IMR-90 (cell line): ENCODE measurements at regions not wholly inside any gene's neighbourhood (a gene's known extent, or its start where the extent isn't known, plus 50 kb on each side); places are given as distances from the start of the nearest gene placed in this dataset.

Source experiments
- ATAC-seq: fragments of 200-7000 bp; cut with Tn5 transposase; 2 replicates; pipeline ENCODE4 v1.9.1; 2020; ENCODE audit warnings: low read depth, mild to moderate bottlenecking, moderate library complexity
- BruUV-seq: library from RNA; stranded (reverse); fragments of 400-500 nt; replicated peaks from 2 replicates; lab custom pipeline; 2021; lab: Mats Ljungman, UMichigan
- CTCF ChIA-PET: fragments of 300-600 bp; formaldehyde crosslinking; extraction: SDS; loops from one replicate; lab custom pipeline; 2021; ENCODE audit warnings: antibody characterized with exemption; lab: Yijun Ruan, JAX
- POLR2A ChIA-PET: fragments of 300-600 bp; sonication (Branson Sonifier 250); formaldehyde crosslinking; loops from one replicate; lab custom pipeline; 2022; ENCODE audit warnings: antibody characterized with exemption; ENCODE audit not compliant: unreplicated experiment; lab: Charles Lee
- DNase-seq: peaks from one replicate; pipeline ENCODE4 v3.0.0; 2013
- H2AFZ ChIP-seq: replicated peaks from 2 replicates; pipeline ENCODE3; 2013; ENCODE audit warnings: low read length, mild to moderate bottlenecking; ENCODE audit not compliant: poor library complexity
- H2AK5ac ChIP-seq: 2 replicates; pipeline ENCODE4 v1.6.1; 2013; ENCODE audit warnings: low read depth, low read length, inconsistent platforms
- H2AK9ac ChIP-seq: replicated peaks from 2 replicates; pipeline ENCODE3; 2013; ENCODE audit warnings: mild to moderate bottlenecking, low read depth, low read length, moderate library complexity; ENCODE audit not compliant: poor library complexity
- H2BK120ac ChIP-seq: 2 replicates; pipeline ENCODE4 v1.6.1; 2013; ENCODE audit warnings: low read depth, low read length, inconsistent platforms
- H2BK15ac ChIP-seq: 3 replicates; pipeline ENCODE4 v1.6.1; 2013; ENCODE audit warnings: low read depth, low read length, inconsistent platforms
- H2BK20ac ChIP-seq: 2 replicates; pipeline ENCODE4 v1.6.1; 2013; ENCODE audit warnings: low read depth, mild to moderate bottlenecking, inconsistent platforms, low read length, moderate library complexity
- H2BK5ac ChIP-seq: 2 replicates; pipeline ENCODE4 v1.6.1; 2013; ENCODE audit warnings: mild to moderate bottlenecking, low read depth, low read length, inconsistent platforms; ENCODE audit not compliant: poor library complexity, severe bottlenecking
- H3K14ac ChIP-seq: replicated peaks from 2 replicates; pipeline ENCODE4 v1.6.1; 2013; ENCODE audit warnings: low read depth, low read length, inconsistent platforms
- H3K18ac ChIP-seq: 2 replicates; pipeline ENCODE4 v1.6.1; 2013; ENCODE audit warnings: low read depth, low read length, control low read depth
- H3K23ac ChIP-seq: 2 replicates; pipeline ENCODE4 v1.6.1; 2013; ENCODE audit warnings: low read depth, low read length, inconsistent platforms
- H3K27ac ChIP-seq: 2 replicates; pipeline ENCODE4 v1.5.1; 2013; ENCODE audit warnings: mild to moderate bottlenecking, control low read depth, low read length; ENCODE audit not compliant: insufficient read depth
- H3K27me3 ChIP-seq: 2 replicates; pipeline ENCODE4 v1.6.1; 2013; ENCODE audit warnings: low read length; ENCODE audit not compliant: control insufficient read depth, insufficient read depth
- H3K36me3 ChIP-seq: 2 replicates; pipeline ENCODE4 v1.6.1; 2013; ENCODE audit warnings: low read length, mixed read lengths; ENCODE audit not compliant: control insufficient read depth, insufficient read depth
- H3K4ac ChIP-seq: 2 replicates; pipeline ENCODE4 v1.6.1; 2013; ENCODE audit warnings: low read depth, low read length, inconsistent platforms
- H3K4me1 ChIP-seq: 2 replicates; pipeline ENCODE4 v1.6.1; 2013; ENCODE audit warnings: low read length, mixed read lengths; ENCODE audit not compliant: control insufficient read depth, insufficient read depth
- H3K4me2 ChIP-seq: 2 replicates; pipeline ENCODE4 v1.6.1; 2013; ENCODE audit warnings: low read depth, mild to moderate bottlenecking, control low read depth, low read length, moderate library complexity
- H3K4me3 ChIP-seq: 2 replicates; pipeline ENCODE4 v1.5.1; 2013; ENCODE audit warnings: low read depth, mild to moderate bottlenecking, control low read depth, low read length, moderate library complexity; ENCODE audit not compliant: insufficient read depth
- H3K56ac ChIP-seq: 2 replicates; pipeline ENCODE4 v1.6.1; 2013; ENCODE audit warnings: low read length, inconsistent platforms; ENCODE audit not compliant: insufficient read depth; ENCODE audit errors: extremely low read depth
- H3K79me1 ChIP-seq, 2 experiments: 2 replicates each; pipeline ENCODE4 v1.6.1; 2013; ENCODE audit warnings: low read length in 2 of 2, inconsistent platforms in 1 of 2, low read depth in 1 of 2
- H3K9ac ChIP-seq: 2 replicates; pipeline ENCODE4 v1.6.1; 2013; ENCODE audit warnings: low read depth, low read length, control low read depth
- H3K9me1 ChIP-seq: 2 replicates; pipeline ENCODE4 v1.6.1; 2013; ENCODE audit warnings: low read length, inconsistent platforms; ENCODE audit not compliant: insufficient read depth
- H3K9me3 ChIP-seq: 2 replicates; pipeline ENCODE4 v1.6.1; 2013; ENCODE audit warnings: low read length; ENCODE audit not compliant: control insufficient read depth, insufficient read depth
- H4K20me1 ChIP-seq: 2 replicates; pipeline ENCODE4 v1.6.1; 2013; ENCODE audit warnings: low read length, inconsistent platforms; ENCODE audit not compliant: insufficient read depth
- H4K5ac ChIP-seq: 2 replicates; pipeline ENCODE4 v1.6.1; 2013; ENCODE audit warnings: mild to moderate bottlenecking, low read depth, low read length, control low read depth
- H4K8ac ChIP-seq, 2 experiments: 2 replicates each; pipeline ENCODE4 v1.6.1; 2013; ENCODE audit warnings: low read depth in 2 of 2, low read length in 2 of 2, control low read depth in 1 of 2, inconsistent platforms in 1 of 2
- H4K91ac ChIP-seq: 2 replicates; pipeline ENCODE4 v1.6.1; 2013; ENCODE audit warnings: low read depth, low read length, inconsistent platforms; ENCODE audit not compliant: insufficient read depth
- MAFK ChIP-seq: IDR thresholded peaks from 2 replicates; pipeline ENCODE4 v1.6.1; 2012; ENCODE audit warnings: low read depth, low read length, improper control_type of control experiment
- NFE2L2 ChIP-seq: fragments of 150-350 bp; IDR thresholded peaks from 2 replicates; pipeline ENCODE4 v1.6.1; 2016; ENCODE audit warnings: low read depth, mild to moderate bottlenecking, low read length
- dilution Hi-C: fragments of 300-500 bp; cut with HindIII; formaldehyde crosslinking; loops from one replicate; pipeline ENCODE4 v1.14.3; 2018; ENCODE audit warnings: low sequenced_read_pairs; ENCODE audit not compliant: unreplicated experiment
- in situ Hi-C: fragments of 300-500 bp; cut with MboI; formaldehyde crosslinking; loops from 3 replicates; pipeline ENCODE4 v1.14.3; 2019; ENCODE audit warnings: low sequenced_read_pairs, inconsistent platforms, mixed read lengths
- intact Hi-C: fragments of 100-400 bp; cut with micrococcal nuclease; formaldehyde crosslinking; loops from 2 replicates; pipeline ENCODE4 v1.10.0; 2022

DNA sequence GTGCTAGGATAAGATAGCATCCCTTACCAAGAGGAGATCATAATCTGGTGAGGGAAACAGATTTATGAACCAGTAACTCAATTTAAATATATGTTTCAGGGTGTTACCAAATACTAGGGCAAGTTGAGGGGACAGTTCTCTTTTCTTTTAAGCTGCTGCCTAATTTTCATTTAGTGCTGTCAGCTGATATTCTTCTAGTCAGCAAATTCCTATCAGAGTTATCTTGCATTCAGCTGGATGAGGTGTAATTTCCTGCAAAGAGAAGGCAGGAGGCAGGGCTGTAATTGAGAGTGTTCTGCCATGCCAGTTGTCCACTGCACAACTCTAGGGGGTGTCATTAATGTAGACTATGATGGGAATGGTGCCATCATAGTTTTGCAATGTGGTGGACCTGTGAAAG lies 141.3 kb upstream of the LHCGR start:
- no peak overlapping the region for H2BK20ac ChIP-seq
- H4K20me1 ChIP-seq: no peaks in the 10 kb centered on the region
- H3K27me3 ChIP-seq: peaks cover 6% of the 10 kb centered on the region
- in situ Hi-C loops (no loop called here), intact Hi-C loops (no loop called here), dilution Hi-C loops (no loop called here)
- no peak overlapping the region for H2BK5ac ChIP-seq
- no peak overlapping the region for H2BK120ac ChIP-seq
- no peak overlapping the region for H3K4me3 ChIP-seq
- DNase-seq (no peak), ATAC-seq (no peak)
- H3K9me1 ChIP-seq: no peaks in the 10 kb centered on the region
- ChIA-PET CTCF (interaction anchor here (1.2 kb wide), 1 partner anchor 13 kb away, joined by 4 read pairs; no protein-coding TSS in a partner anchor), POLR2A (no interaction called here)
- no peak overlapping the region for H3K56ac ChIP-seq
- no peak overlapping the region for H3K9ac ChIP-seq
- H2AFZ ChIP-seq: no peak overlapping the region
- no peaks in the 10 kb centered on the region for H3K36me3 ChIP-seq
- no peak overlapping the region for H3K23ac ChIP-seq
- H3K4me2 ChIP-seq: no peak overlapping the region
- H3K4ac ChIP-seq: no peak overlapping the region
- no peak overlapping the region for H3K14ac ChIP-seq
- no peak overlapping the region for H3K18ac ChIP-seq
- H3K9me3 ChIP-seq: no peaks in the 10 kb centered on the region
- TF ChIP-seq NFE2L2: no peak
- TF ChIP-seq MAFK: peak; percentile 57
- no peak overlapping the region for H4K8ac ChIP-seq
- BruUV-seq: no TSS peak
- H2BK15ac ChIP-seq: no peak overlapping the region
- H4K91ac ChIP-seq: no peak overlapping the region
- no peak overlapping the region for H2AK5ac ChIP-seq
- H3K79me1 ChIP-seq: no peaks in the 10 kb centered on the region
- H2AK9ac ChIP-seq: no peak overlapping the region
- H3K27ac ChIP-seq: no peak overlapping the region
- H3K4me1 ChIP-seq: peaks cover 2% of the 10 kb centered on the region; the same call in 1 of the 2 replicates
- H4K5ac ChIP-seq: no peak overlapping the region
